Ovary (tissue), 3 donors: ENCODE measurements at regions not wholly inside any gene's neighbourhood (a gene's known extent, or its start where the extent isn't known, plus 50 kb on each side); places are given as distances from the start of the nearest gene placed in this dataset.

ENCODE experiments used
- EP300 ChIP-seq: sonication (generic); formaldehyde crosslinking; IDR thresholded peaks from one replicate; pipeline ENCODE4 v1.6.1; 2017; ENCODE audit warnings: antibody characterized with exemption
- POLR2A ChIP-seq: fragments of 450-650 bp; IDR thresholded peaks from one replicate; pipeline ENCODE4 v1.6.1; 2017; ENCODE audit warnings: antibody characterized with exemption, mild to moderate bottlenecking, moderate library complexity
- TF ChIP-seq, protein P1 (sequence below), 3 donors: fragments of 450-650 bp in 2 of 3; fragments of 200-600 bp in 1 of 3; IDR thresholded peaks; one replicate each; pipeline versions ENCODE4 v1.5.1 to v1.8.0; 2016 to 2022; ENCODE audit warnings: antibody characterized with exemption in 3 of 3, mild to moderate bottlenecking in 1 of 3
- donor health status: DM: no; HTN: no; CAD: no.

DNA sequence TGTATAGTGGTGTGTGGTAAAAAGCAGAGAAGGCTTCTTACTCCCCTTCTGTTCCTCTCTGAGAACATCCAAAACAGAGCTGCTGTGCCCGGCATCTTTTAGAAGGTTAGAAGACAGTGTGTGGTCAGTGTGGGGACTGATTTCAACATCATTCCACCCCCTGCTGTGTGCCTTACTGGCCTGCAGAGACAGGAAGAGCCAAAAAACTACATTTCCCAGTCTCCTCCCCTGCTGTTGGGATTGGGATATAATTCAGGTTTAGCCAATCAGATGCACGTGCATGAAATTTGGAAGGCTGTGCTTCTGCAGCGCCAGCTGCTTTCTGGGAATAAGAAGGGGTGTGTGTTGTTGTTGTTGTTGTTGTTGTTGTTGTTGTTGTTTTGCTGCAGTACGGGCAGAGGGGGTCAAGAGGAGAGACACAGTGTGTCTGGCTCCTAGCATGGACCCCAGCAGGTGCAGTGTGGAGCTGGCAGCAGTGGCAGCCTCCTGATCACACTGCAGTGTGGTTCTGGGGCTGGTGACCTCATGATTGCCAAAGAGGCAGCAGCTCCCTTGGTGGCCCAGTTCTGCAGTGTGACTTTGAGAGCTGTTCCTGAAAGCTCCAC, 74.7 kb downstream of the MRPL14 start:
- TF ChIP-seq, protein P1, sequence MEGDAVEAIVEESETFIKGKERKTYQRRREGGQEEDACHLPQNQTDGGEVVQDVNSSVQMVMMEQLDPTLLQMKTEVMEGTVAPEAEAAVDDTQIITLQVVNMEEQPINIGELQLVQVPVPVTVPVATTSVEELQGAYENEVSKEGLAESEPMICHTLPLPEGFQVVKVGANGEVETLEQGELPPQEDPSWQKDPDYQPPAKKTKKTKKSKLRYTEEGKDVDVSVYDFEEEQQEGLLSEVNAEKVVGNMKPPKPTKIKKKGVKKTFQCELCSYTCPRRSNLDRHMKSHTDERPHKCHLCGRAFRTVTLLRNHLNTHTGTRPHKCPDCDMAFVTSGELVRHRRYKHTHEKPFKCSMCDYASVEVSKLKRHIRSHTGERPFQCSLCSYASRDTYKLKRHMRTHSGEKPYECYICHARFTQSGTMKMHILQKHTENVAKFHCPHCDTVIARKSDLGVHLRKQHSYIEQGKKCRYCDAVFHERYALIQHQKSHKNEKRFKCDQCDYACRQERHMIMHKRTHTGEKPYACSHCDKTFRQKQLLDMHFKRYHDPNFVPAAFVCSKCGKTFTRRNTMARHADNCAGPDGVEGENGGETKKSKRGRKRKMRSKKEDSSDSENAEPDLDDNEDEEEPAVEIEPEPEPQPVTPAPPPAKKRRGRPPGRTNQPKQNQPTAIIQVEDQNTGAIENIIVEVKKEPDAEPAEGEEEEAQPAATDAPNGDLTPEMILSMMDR (IDR thresholded peaks at IDR 0.05), result no peak
- TF ChIP-seq EP300, result no peak
- no peak for TF ChIP-seq POLR2A
